ENCODE measurements at regions not wholly inside any gene's neighbourhood (a gene's known extent, or its start where the extent isn't known, plus 50 kb on each side); places are given as distances from the start of the nearest gene placed in this dataset.

DNA sequence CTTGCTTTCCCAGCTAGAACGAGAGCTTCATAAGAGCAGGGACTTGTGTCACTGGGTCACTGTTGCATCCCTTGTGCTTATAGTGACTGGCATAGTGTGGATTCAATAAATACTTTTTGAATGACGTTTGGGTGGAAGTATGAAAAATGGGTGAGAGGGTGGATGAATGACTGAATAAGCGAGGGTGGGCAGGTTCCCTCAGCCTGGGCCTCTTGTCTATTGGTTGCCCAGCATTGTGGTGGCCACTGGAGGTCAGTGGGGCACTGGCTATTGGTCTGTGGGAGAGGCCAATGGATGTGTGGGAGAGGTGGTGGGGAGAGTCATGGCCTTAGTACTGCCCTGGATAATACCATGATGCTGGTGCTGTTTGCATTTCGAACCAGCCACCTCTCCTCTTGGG is 93.8 kb upstream of the SKOR2 start:
- DNase-seq (ENCODE audit: low read depth), result no peak
- TF ChIP-seq, protein P1, sequence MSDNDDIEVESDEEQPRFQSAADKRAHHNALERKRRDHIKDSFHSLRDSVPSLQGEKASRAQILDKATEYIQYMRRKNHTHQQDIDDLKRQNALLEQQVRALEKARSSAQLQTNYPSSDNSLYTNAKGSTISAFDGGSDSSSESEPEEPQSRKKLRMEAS (IDR thresholded peaks at IDR 0.05; ENCODE audit: low read depth, low read length), result no peak
- TF ChIP-seq MYC (IDR thresholded peaks at IDR 0.05; ENCODE audit: low read depth, low read length) (no peak), POLR2A (IDR thresholded peaks at IDR 0.05; ENCODE audit: extremely low read depth, insufficient read length) (no peak)
- TF ChIP-seq, protein P2, sequence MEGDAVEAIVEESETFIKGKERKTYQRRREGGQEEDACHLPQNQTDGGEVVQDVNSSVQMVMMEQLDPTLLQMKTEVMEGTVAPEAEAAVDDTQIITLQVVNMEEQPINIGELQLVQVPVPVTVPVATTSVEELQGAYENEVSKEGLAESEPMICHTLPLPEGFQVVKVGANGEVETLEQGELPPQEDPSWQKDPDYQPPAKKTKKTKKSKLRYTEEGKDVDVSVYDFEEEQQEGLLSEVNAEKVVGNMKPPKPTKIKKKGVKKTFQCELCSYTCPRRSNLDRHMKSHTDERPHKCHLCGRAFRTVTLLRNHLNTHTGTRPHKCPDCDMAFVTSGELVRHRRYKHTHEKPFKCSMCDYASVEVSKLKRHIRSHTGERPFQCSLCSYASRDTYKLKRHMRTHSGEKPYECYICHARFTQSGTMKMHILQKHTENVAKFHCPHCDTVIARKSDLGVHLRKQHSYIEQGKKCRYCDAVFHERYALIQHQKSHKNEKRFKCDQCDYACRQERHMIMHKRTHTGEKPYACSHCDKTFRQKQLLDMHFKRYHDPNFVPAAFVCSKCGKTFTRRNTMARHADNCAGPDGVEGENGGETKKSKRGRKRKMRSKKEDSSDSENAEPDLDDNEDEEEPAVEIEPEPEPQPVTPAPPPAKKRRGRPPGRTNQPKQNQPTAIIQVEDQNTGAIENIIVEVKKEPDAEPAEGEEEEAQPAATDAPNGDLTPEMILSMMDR (IDR thresholded peaks at IDR 0.05; ENCODE audit: low read depth, low read length), result no peak
- no peak overlapping the region for H3K4me3 ChIP-seq (ENCODE audit: low read depth, low read length)

DNA sequence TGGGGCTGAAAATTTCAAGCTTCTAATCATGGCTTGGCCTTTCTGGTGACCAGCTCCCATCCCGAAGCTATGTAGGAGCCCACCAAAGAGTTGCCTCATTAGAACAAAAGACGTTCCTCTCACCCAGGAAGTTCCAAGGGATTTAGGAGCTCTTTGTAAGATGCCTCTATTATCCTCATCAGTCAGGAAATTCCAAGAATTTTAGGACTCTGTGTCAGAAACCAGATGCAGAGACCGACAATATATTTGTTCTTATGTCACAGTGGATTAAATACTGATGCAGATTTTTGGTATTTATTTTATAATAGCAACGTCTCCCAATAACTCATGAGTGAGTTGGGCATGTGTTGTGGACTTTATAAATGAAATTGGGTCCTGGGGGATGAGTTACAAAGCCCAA is 91.8 kb upstream of the SKOR2 start:
- no peak for DNase-seq (ENCODE audit: low read depth)
- TF ChIP-seq, protein P1 (IDR thresholded peaks at IDR 0.05; ENCODE audit: low read depth, low read length), result no peak
- TF ChIP-seq MYC (IDR thresholded peaks at IDR 0.05; ENCODE audit: low read depth, low read length) (no peak), POLR2A (IDR thresholded peaks at IDR 0.05; ENCODE audit: extremely low read depth, insufficient read length) (no peak)
- TF ChIP-seq, protein P2 (IDR thresholded peaks at IDR 0.05; ENCODE audit: low read depth, low read length), result no peak

DNA sequence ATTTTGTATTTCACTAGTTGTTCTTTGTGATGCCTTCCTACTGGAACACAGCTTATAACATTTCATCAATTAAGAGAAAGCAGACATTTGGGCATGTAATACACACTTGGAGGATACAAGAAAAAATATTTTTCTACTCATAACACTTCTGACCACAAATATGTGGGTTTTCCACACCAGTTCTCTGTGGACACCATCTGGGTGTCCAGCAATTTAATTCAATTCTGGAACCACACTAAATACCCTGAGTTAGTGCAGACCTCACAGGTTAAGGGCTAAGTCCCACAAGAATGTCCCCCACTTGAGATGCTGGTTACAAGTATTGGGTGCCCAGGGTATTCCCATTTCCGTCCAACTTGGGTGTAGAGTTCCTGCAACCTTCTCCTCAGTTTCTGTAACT is 91.1 kb upstream of the SKOR2 start:
- DNase-seq (ENCODE audit: low read depth), result no peak
- TF ChIP-seq MYC (IDR thresholded peaks at IDR 0.05; ENCODE audit: low read depth, low read length) (no peak), POLR2A (IDR thresholded peaks at IDR 0.05; ENCODE audit: extremely low read depth, insufficient read length) (no peak)
- TF ChIP-seq, protein P2 (IDR thresholded peaks at IDR 0.05; ENCODE audit: low read depth, low read length), result no peak
- TF ChIP-seq, protein P1 (IDR thresholded peaks at IDR 0.05; ENCODE audit: low read depth, low read length), result no peak
- no peak overlapping the region for H3K4me3 ChIP-seq (ENCODE audit: low read depth, low read length)

More for the DNA sequence above, 91.8 kb upstream of the SKOR2 start:
- H3K4me3 ChIP-seq (ENCODE audit: low read depth, low read length), result no peak overlapping the region

DNA sequence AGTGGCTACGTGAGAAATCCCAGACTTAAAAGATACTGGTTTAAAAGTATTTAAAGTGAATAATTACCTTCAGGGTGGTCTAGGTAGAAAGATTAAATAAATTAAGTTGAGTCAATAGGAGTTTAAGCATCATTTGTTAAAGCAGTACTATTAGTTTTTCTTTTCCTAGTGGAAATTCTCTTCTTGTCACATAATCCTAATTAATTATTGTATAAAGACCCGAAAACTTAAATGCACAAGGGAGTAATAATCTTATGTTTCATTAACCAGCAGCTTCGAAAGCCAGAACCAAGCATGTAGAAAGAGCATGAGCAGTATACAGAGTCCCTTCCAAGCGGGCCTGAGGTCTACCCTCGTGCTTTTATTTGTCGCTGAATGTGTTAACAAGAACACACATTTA is 90.2 kb upstream of the SKOR2 start:
- H3K4me3 ChIP-seq (ENCODE audit: low read depth, low read length), result no peak overlapping the region
- no peak for DNase-seq (ENCODE audit: low read depth)
- TF ChIP-seq, protein P2 (IDR thresholded peaks at IDR 0.05; ENCODE audit: low read depth, low read length), result no peak
- TF ChIP-seq, protein P1 (IDR thresholded peaks at IDR 0.05; ENCODE audit: low read depth, low read length), result no peak
- no peak for TF ChIP-seq POLR2A (IDR thresholded peaks at IDR 0.05; ENCODE audit: extremely low read depth, insufficient read length)

DNA sequence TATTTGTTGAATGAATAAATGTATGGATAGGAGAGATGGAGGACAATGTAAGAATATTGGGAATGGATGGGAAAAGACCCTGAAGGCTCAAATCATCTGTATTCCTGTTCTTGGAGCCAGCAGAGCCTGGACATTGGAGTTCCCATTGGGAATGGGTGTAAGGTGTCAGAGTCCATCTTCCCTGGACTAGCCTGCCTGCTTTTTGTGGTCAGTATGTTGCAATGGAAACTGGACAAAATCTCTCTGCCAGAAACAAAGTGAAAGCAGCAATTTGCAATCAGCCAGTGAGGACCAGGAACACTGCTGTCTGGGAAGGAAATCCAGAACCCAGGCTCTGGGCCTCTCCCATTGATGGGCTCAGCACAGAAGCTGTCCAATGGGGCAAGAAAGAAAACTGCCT is 83.5 kb upstream of the SKOR2 start:
- H3K4me3 ChIP-seq (ENCODE audit: low read depth, low read length), result no peak overlapping the region
- DNase-seq (ENCODE audit: low read depth), result no peak
- no peak for TF ChIP-seq POLR2A (IDR thresholded peaks at IDR 0.05; ENCODE audit: extremely low read depth, insufficient read length)

DNA sequence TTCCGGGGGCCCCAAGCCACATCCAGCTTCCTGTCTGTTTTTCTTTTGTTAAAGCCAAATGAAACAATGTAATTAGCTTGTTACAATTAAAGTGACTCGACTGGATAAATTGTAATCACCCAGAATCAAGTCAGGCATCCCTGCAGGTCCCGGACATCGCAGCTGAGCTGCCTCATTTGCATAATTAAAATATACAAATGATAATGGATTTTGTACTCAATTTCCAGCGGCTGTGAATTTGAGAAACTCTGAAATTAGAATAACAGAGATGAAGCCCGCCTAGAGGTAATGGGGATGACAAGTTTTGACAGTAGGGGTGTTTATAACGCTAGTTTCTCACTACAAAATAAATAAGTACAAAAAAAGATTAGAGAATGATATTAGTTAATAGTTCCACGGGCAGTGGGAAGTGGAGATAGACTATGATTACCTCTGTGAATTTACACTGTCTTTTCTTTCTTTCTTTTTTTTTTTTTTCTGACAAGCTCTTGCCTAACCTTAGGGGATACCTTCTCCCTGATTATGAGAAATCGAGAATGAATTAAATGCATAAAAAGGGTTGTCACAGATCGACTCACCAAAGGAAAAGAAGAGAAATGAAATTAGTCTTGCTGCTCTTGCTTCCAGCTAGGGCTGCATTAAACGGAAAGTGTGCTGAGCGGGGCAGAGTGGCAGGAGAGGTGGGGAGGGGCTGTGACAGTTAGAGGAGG is 82.6 kb upstream of the SKOR2 start:
- TF ChIP-seq MYC (IDR thresholded peaks at IDR 0.05; ENCODE audit: low read depth, low read length), result no peak
- TF ChIP-seq, protein P2 (IDR thresholded peaks at IDR 0.05; ENCODE audit: low read depth, low read length), result no peak
- TF ChIP-seq, protein P1 (IDR thresholded peaks at IDR 0.05; ENCODE audit: low read depth, low read length), result no peak
- TF ChIP-seq POLR2A (IDR thresholded peaks at IDR 0.05; ENCODE audit: extremely low read depth, insufficient read length), result no peak
- H3K4me3 ChIP-seq (ENCODE audit: low read depth, low read length), result no peak overlapping the region
- no peak for DNase-seq (ENCODE audit: low read depth)
